ENCODE measurements at regions not wholly inside any gene's neighbourhood (a gene's known extent, or its start where the extent isn't known, plus 50 kb on each side); places are given as distances from the start of the nearest gene placed in this dataset.

- Histone ChIP-seq H3K4me1 (no peaks in the 10 kb centered on the region), H3K9me3 (ENCODE audit: control insufficient read depth, low read length) (no peaks in the 10 kb centered on the region), H3K27ac (no peak overlapping the region), H3K4me3 (ENCODE audit: low read depth, low read length) (no peak overlapping the region), H3K79me2 (no peaks in the 10 kb centered on the region), H2AFZ (no peak overlapping the region), H3K27me3 (ENCODE audit: control insufficient read depth, insufficient read depth, low read length) (no peaks in the 10 kb centered on the region), H3K4me2 (ENCODE audit: low read length) (no peak overlapping the region), H3K36me3 (ENCODE audit: control insufficient read depth, insufficient read depth, low read length) (no peaks in the 10 kb centered on the region), H3K9ac (no peak overlapping the region)
- TF ChIP-seq CTCF (IDR thresholded peaks at IDR 0.05), result no peak
These were observed 292.9 kb downstream of the BAMBI start for GRCh38 chr10:28970231-28970630.

GRCh38 chr10:28971255-28971654 is 293.9 kb downstream of the BAMBI start:
- no peak for TF ChIP-seq CTCF (IDR thresholded peaks at IDR 0.05)
- Histone ChIP-seq H3K27ac (no peak overlapping the region), H3K9ac (no peak overlapping the region)

GRCh38 chr10:28971764-28972163 is 294.4 kb downstream of the BAMBI start:
- no peak overlapping the region for H3K4me2 ChIP-seq (ENCODE audit: low read length)
- TF ChIP-seq CTCF (IDR thresholded peaks at IDR 0.05), result no peak
- no peak overlapping the region for H3K9ac ChIP-seq
- H2AFZ ChIP-seq, result no peak overlapping the region
- H3K4me3 ChIP-seq (ENCODE audit: low read depth, low read length), result no peak overlapping the region
- no peaks in the 10 kb centered on the region for H3K9me3 ChIP-seq (ENCODE audit: control insufficient read depth, low read length)
- H3K79me2 ChIP-seq, result no peaks in the 10 kb centered on the region
- H3K27me3 ChIP-seq (ENCODE audit: control insufficient read depth, insufficient read depth, low read length), result no peaks in the 10 kb centered on the region
- no peak overlapping the region for H3K27ac ChIP-seq
- no peaks in the 10 kb centered on the region for H3K4me1 ChIP-seq
- H3K36me3 ChIP-seq (ENCODE audit: control insufficient read depth, insufficient read depth, low read length), result no peaks in the 10 kb centered on the region

More at GRCh38 chr10:28971255-28971654, 293.9 kb downstream of the BAMBI start:
- Histone ChIP-seq H2AFZ (no peak overlapping the region), H3K4me3 (ENCODE audit: low read depth, low read length) (no peak overlapping the region), H3K27me3 (ENCODE audit: control insufficient read depth, insufficient read depth, low read length) (no peaks in the 10 kb centered on the region), H3K36me3 (ENCODE audit: control insufficient read depth, insufficient read depth, low read length) (no peaks in the 10 kb centered on the region), H3K4me2 (ENCODE audit: low read length) (no peak overlapping the region), H3K79me2 (no peaks in the 10 kb centered on the region), H3K9me3 (ENCODE audit: control insufficient read depth, low read length) (no peaks in the 10 kb centered on the region), H3K4me1 (no peaks in the 10 kb centered on the region)

GRCh38 chr10:28973309-28973972 is 296.1 kb downstream of the BAMBI start:
- no peaks in the 10 kb centered on the region for H3K79me2 ChIP-seq
- TF ChIP-seq CTCF (IDR thresholded peaks at IDR 0.05), result no peak
- no peak overlapping the region for H3K4me2 ChIP-seq (ENCODE audit: low read length)
- no peak overlapping the region for H3K9ac ChIP-seq
- no peak overlapping the region for H3K27ac ChIP-seq
- H3K27me3 ChIP-seq (ENCODE audit: control insufficient read depth, insufficient read depth, low read length), result no peaks in the 10 kb centered on the region
- no peaks in the 10 kb centered on the region for H3K9me3 ChIP-seq (ENCODE audit: control insufficient read depth, low read length)
- H3K4me3 ChIP-seq (ENCODE audit: low read depth, low read length), result no peak overlapping the region
- H2AFZ ChIP-seq, result no peak overlapping the region
- H3K4me1 ChIP-seq, result no peaks in the 10 kb centered on the region
- H3K36me3 ChIP-seq (ENCODE audit: control insufficient read depth, insufficient read depth, low read length), result no peaks in the 10 kb centered on the region

DNA sequence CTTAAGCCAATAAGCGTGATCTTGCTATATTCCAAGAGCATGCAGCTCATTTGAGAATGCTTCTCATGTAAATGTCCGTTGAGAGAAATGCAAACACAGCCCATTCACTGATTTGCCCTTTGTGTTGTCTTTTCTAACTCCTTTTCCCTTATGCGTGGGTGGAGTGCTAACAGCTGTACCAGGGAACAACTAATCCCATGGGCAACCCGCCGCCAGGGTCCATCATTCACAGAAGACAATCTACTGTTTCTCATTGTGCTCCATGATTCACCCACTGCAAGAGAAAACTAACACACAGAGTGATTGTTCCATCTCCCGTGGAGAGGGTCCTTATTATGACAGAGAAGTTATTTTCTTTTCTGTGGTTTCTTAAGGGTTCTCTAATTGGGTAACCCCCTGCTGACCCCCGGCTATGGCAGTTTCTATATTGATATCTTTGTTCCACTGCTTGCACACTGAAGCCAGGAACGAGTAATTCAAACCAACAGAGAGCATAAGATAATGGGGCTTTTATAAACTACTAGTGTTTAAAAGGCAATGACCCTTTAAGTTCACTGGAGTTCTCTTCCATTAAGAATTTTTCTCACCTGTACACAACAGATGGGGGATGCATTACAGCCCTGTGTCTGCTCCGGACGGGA is 298.7 kb downstream of the BAMBI start:
- Histone ChIP-seq H3K9ac (no peak overlapping the region), H3K79me2 (no peaks in the 10 kb centered on the region), H3K9me3 (ENCODE audit: control insufficient read depth, low read length) (no peaks in the 10 kb centered on the region)

More for the DNA sequence above, 298.7 kb downstream of the BAMBI start:
- TF ChIP-seq CTCF (IDR thresholded peaks at IDR 0.05), result no peak
- no peak overlapping the region for H2AFZ ChIP-seq
- no peak overlapping the region for H3K4me2 ChIP-seq (ENCODE audit: low read length)
- no peaks in the 10 kb centered on the region for H3K4me1 ChIP-seq
- no peaks in the 10 kb centered on the region for H3K36me3 ChIP-seq (ENCODE audit: control insufficient read depth, insufficient read depth, low read length)
- H3K4me3 ChIP-seq (ENCODE audit: low read depth, low read length), result no peak overlapping the region
- no peaks in the 10 kb centered on the region for H3K27me3 ChIP-seq (ENCODE audit: control insufficient read depth, insufficient read depth, low read length)
- H3K27ac ChIP-seq, result no peak overlapping the region
